Nephron progenitor cell (in vitro differentiated cells): ENCODE measurements at regions not wholly inside any gene's neighbourhood (a gene's known extent, or its start where the extent isn't known, plus 50 kb on each side); places are given as distances from the start of the nearest gene placed in this dataset.

Source experiments
- DNase-seq: peaks from one replicate; pipeline ENCODE4 v3.0.0; 2021
- H3K27ac Mint-ChIP-seq: 2 replicates; pipeline ENCODE4 v1.8.0; 2021; ENCODE audit warnings: mild to moderate bottlenecking, moderate library complexity, mixed read lengths
- H3K27me3 Mint-ChIP-seq: 2 replicates; pipeline ENCODE4 v1.8.0; 2021; ENCODE audit warnings: mild to moderate bottlenecking, low read depth, mixed read lengths; ENCODE audit not compliant: poor library complexity
- H3K36me3 Mint-ChIP-seq: 2 replicates; pipeline ENCODE4 v1.8.0; 2021; ENCODE audit warnings: low read depth, mixed read lengths
- H3K4me1 Mint-ChIP-seq: 2 replicates; pipeline ENCODE4 v1.8.0; 2021; ENCODE audit warnings: mixed read lengths
- H3K4me3 Mint-ChIP-seq: 2 replicates; pipeline ENCODE4 v1.8.0; 2021; ENCODE audit warnings: mild to moderate bottlenecking, moderate library complexity, mixed read lengths
- H3K9me3 Mint-ChIP-seq: 2 replicates; pipeline ENCODE4 v1.8.0; 2021; ENCODE audit warnings: mild to moderate bottlenecking, moderate library complexity, mixed read lengths
- TF ChIP-seq, protein P1 (sequence below): fragments of 200-600 bp; sonication (generic); IDR thresholded peaks from 2 replicates; pipeline ENCODE4 v1.5.0; 2021; ENCODE audit warnings: antibody characterized with exemption

DNA sequence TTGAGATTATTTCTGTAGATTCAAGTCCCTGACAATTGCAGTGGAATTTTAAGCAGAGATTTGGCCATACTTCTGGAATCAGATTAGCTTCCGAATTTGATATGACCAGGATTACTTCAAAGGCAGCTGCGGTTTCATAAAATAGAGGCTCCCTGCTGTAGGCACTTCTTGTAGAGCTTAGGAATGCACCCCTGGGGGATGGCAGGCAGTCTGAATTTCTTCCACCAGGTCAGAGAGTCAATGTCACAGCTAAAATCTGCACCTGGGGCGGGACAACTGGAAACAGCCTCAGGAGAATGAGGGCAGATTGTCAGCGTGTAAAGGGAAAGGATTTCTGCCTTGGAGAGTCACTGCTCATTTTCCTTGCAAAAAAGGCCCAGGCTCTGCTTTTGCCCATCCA lies 182.6 kb downstream of the ARRDC4 start:
- Mint-ChIP-seq H3K36me3 (no peaks in the 10 kb centered on the region), H3K9me3 (no peaks in the 10 kb centered on the region), H3K27me3 (peaks cover 18% of the 10 kb centered on the region), H3K4me3 (no peak overlapping the region), H3K27ac (no peak overlapping the region), H3K4me1 (peaks cover 15% of the 10 kb centered on the region)
- DNase-seq: no peak
- TF ChIP-seq, protein P1, sequence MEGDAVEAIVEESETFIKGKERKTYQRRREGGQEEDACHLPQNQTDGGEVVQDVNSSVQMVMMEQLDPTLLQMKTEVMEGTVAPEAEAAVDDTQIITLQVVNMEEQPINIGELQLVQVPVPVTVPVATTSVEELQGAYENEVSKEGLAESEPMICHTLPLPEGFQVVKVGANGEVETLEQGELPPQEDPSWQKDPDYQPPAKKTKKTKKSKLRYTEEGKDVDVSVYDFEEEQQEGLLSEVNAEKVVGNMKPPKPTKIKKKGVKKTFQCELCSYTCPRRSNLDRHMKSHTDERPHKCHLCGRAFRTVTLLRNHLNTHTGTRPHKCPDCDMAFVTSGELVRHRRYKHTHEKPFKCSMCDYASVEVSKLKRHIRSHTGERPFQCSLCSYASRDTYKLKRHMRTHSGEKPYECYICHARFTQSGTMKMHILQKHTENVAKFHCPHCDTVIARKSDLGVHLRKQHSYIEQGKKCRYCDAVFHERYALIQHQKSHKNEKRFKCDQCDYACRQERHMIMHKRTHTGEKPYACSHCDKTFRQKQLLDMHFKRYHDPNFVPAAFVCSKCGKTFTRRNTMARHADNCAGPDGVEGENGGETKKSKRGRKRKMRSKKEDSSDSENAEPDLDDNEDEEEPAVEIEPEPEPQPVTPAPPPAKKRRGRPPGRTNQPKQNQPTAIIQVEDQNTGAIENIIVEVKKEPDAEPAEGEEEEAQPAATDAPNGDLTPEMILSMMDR: no peak

DNA sequence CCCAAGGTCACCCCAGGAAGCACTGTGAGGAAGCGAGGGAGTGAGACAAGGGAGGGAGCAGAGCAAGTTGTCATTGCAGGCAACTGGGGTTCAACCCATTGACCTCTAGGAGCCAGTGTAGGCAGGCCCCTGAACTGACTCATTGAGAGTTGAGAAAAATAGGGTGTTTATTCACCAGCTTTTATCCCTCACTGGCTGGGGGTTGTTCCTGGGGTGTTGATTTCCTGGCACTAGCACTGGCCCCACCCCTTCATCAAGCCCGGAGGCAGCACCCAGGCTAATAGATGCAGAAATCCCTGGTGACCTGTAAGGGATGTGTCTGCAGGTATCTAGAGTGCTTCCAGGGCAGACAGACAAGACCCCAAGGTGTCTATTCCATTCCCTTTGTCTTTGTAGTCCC lies 183.9 kb downstream of the ARRDC4 start:
- Mint-ChIP-seq H3K27ac (no peak overlapping the region), H3K4me3 (no peak overlapping the region), H3K36me3 (no peaks in the 10 kb centered on the region), H3K27me3 (peaks cover 11% of the 10 kb centered on the region), H3K4me1 (peaks cover 15% of the 10 kb centered on the region), H3K9me3 (no peaks in the 10 kb centered on the region)
- no peak for DNase-seq
- TF ChIP-seq, protein P1: no peak

DNA sequence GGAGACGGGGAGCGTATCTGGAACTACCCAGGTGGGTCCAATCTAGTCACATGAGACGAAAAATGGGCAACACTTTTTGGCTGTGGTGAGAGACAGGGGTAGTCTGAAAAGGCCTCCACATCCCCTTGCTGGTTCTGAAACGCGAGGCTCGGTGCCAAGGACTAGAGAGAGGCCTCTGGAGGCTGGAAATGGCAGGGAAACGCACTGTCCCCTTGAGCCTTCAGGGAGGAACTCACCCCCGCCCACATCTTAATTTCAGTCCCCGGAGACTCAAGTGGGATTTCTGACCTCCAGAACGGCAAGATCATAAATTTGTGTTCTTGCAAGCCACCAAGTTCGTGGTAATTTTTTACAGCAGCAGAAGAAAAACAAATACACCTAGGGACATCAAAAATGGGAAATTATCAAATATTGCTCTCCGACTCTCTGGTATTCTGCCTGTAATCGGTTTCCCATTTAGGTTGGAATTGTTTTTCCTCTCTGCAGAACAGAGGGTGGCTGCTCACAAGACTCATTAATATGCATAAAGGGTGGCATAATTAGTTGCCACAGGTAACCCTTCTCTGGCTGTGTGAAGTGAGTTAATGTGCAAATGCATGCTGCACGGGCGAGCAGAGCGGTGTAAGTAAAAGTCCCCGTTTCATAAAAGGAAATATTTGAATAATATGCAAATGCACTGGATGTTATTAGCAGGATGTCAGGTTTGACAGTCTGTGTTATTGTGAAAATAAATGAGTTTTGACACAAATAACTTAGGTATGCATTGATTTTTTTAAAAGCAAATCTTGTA lies 185.7 kb downstream of the ARRDC4 start:
- TF ChIP-seq, protein P1: no peak
- no peak for DNase-seq
- Mint-ChIP-seq H3K36me3 (no peaks in the 10 kb centered on the region), H3K27me3 (peaks cover 11% of the 10 kb centered on the region), H3K4me3 (no peak overlapping the region), H3K9me3 (no peaks in the 10 kb centered on the region), H3K4me1 (peaks cover 15% of the 10 kb centered on the region), H3K27ac (no peak overlapping the region)

DNA sequence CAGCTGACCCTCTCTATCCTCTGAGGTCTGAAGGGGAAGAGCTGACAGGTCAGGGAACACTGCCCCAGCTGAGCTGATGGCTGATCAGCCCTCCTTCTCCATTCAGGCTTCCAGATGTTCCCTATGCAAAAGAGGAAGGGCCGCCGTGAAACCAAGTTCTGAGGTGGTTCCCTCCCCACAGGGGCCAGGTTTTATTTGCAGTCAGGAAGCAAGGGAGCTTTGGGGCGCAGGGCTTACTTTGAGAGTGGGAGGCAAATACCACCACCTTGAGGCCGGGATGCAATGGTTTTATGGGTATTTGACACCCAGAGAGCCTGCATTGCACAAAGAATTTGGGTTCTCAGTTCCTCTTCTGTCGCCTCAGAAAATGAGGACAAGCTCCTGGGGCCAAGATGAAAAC lies 186.9 kb downstream of the ARRDC4 start:
- Mint-ChIP-seq H3K36me3 (peaks cover 3% of the 10 kb centered on the region), H3K9me3 (peaks cover 5% of the 10 kb centered on the region), H3K4me3 (no peak overlapping the region), H3K27ac (no peak overlapping the region), H3K4me1 (peaks cover 15% of the 10 kb centered on the region), H3K27me3 (peaks cover 11% of the 10 kb centered on the region)
- DNase-seq: no peak
- TF ChIP-seq, protein P1: no peak

DNA sequence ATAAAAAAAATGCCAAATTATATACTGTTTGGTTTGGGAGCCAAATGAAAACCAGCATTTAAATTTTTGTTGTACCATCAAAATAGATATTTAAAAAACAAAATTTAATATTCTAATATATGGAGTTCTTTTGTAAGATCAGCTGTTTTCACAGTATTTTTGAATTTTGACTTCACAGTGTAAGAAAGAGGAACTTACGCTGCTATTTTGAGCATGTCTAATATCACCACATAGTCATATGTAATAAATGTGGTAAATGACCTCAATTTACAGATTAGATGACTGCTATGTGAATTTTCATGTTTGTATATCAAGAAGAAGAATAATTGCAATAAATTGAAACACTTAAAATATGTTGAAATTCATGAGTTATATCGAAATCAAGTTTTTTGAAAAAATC lies 189.6 kb downstream of the ARRDC4 start:
- Mint-ChIP-seq H3K36me3 (peaks cover 8% of the 10 kb centered on the region), H3K27me3 (peaks cover 6% of the 10 kb centered on the region), H3K9me3 (peaks cover 15% of the 10 kb centered on the region), H3K4me3 (no peak overlapping the region), H3K4me1 (peaks cover 15% of the 10 kb centered on the region), H3K27ac (no peak overlapping the region)
- TF ChIP-seq, protein P1: no peak
- no peak for DNase-seq

DNA sequence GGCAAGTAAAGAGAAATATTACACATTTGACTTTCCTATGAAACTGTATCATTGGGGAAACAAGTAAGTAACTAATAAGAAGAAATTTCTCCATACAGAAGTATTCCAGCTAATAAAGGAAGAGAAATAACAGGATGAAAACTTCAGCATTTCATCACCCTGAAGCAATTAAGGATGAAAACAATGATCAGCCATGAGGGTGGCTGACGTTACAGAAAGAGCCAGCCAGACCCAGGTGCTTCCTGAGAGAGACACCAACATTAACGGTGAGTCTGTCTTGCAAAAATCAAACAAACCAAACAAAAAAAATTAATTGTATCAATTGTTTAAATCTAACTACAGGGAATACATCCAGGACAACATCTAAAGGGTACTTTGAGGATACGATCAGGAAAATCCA lies 190.0 kb downstream of the ARRDC4 start:
- Mint-ChIP-seq H3K9me3 (peaks cover 15% of the 10 kb centered on the region), H3K27me3 (peaks cover 6% of the 10 kb centered on the region), H3K27ac (no peak overlapping the region), H3K4me3 (no peak overlapping the region), H3K36me3 (peaks cover 8% of the 10 kb centered on the region), H3K4me1 (peaks cover 10% of the 10 kb centered on the region)
- no peak for DNase-seq
- TF ChIP-seq, protein P1: no peak
